Esophagus squamous epithelium (tissue), 5 donors: ENCODE measurements at regions not wholly inside any gene's neighbourhood (a gene's known extent, or its start where the extent isn't known, plus 50 kb on each side); places are given as distances from the start of the nearest gene placed in this dataset.

Experiments
- DNase-seq: peaks from one replicate; lab custom pipeline; 2025; lab: John Stamatoyannopoulos, UW
- H3K27ac ChIP-seq, 4 donors: fragments of 200-600 bp; sonication (generic); one replicate each; pipeline ENCODE4 v1.5.1; 2016 to 2019; ENCODE audit warnings: mild to moderate bottlenecking in 1 of 4
- H3K27me3 ChIP-seq, 4 donors: fragments of 200-600 bp; sonication (generic); 1 replicate in 3 of 4; 2 replicates in 1 of 4; pipeline versions ENCODE4 v1.5.1 to v1.6.0; 2017 to 2021; ENCODE audit warnings: antibody characterized with exemption in 1 of 4
- H3K36me3 ChIP-seq, 3 donors: fragments of 200-600 bp; sonication (generic); one replicate each; pipeline ENCODE4 v1.5.1; 2016 to 2019
- H3K4me1 ChIP-seq, 3 donors: fragments of 200-600 bp; sonication (generic); one replicate each; pipeline ENCODE4 v1.5.1; 2017 to 2019
- H3K4me3 ChIP-seq, 4 donors: fragments of 200-600 bp; sonication (generic); 1 replicate in 3 of 4; 2 replicates in 1 of 4; pipeline ENCODE4 v1.5.1; 2016 to 2019; ENCODE audit warnings: mild to moderate bottlenecking in 2 of 4, moderate library complexity in 1 of 4
- H3K9me3 ChIP-seq, 3 donors: fragments of 200-600 bp; sonication (generic); one replicate each; pipeline ENCODE4 v1.5.1; 2016 to 2019
- POLR2A ChIP-seq, 4 donors: fragments of 450-650 bp; IDR thresholded peaks; one replicate each; pipeline ENCODE4 v1.6.1; 2017; ENCODE audit warnings: antibody characterized with exemption in 4 of 4, mild to moderate bottlenecking in 4 of 4, moderate library complexity in 3 of 4
- WGBS, 2 donors: methylation state at CpG; one replicate each; pipeline ENCODE4 v1.1.5; 2018; 5-methylcytosine and 5-hydroxymethylcytosine counted together
- intact Hi-C: fragments of 100-400 bp; cut with DNase I; formaldehyde crosslinking; loops from one replicate; pipeline ENCODE4 v1.15.0; 2022
- TF ChIP-seq, protein P1 (sequence below), 6 experiments: fragments of 450-650 bp in 4 of 6; fragments of 200-600 bp in 2 of 6; sonication (generic) in 2 of 6; IDR thresholded peaks; one replicate each; pipeline ENCODE4 v1.5.1; 2016 to 2019; ENCODE audit warnings: antibody characterized with exemption in 6 of 6, mild to moderate bottlenecking in 4 of 6, moderate library complexity in 4 of 6
- donor health status: DM: yes; HTN: yes; CAD: no.

DNA sequence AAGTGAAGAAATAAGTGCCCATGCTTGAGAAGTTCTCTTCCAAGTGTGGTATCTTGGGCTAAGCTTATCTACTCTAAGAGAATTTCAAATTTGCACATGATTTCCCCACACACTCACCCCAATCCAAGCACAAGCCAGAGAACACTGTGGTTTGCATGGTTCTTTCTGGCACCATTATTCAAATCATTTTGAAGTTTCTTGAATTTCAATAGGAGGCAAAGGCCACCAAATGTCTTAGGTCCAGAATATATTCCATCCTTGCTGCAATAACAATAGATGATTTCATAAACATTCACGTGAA lies 359.7 kb downstream of the IRS2 start:
- no peaks in the 10 kb centered on the region for H3K27me3 ChIP-seq
- H3K4me1 ChIP-seq, result no peaks in the 10 kb centered on the region
- no peak overlapping the region for H3K4me3 ChIP-seq
- TF ChIP-seq, protein P1, sequence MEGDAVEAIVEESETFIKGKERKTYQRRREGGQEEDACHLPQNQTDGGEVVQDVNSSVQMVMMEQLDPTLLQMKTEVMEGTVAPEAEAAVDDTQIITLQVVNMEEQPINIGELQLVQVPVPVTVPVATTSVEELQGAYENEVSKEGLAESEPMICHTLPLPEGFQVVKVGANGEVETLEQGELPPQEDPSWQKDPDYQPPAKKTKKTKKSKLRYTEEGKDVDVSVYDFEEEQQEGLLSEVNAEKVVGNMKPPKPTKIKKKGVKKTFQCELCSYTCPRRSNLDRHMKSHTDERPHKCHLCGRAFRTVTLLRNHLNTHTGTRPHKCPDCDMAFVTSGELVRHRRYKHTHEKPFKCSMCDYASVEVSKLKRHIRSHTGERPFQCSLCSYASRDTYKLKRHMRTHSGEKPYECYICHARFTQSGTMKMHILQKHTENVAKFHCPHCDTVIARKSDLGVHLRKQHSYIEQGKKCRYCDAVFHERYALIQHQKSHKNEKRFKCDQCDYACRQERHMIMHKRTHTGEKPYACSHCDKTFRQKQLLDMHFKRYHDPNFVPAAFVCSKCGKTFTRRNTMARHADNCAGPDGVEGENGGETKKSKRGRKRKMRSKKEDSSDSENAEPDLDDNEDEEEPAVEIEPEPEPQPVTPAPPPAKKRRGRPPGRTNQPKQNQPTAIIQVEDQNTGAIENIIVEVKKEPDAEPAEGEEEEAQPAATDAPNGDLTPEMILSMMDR (IDR thresholded peaks at IDR 0.05), result no peak
- no peak for TF ChIP-seq POLR2A (IDR thresholded peaks at IDR 0.05)
- WGBS, 2 donors, result 93 to 100% methylated on average over 1 of the region's 1 CpG
- H3K9me3 ChIP-seq, result no peaks in the 10 kb centered on the region
- H3K27ac ChIP-seq, result no peak overlapping the region
- no peak for DNase-seq
- no peaks in the 10 kb centered on the region for H3K36me3 ChIP-seq
- intact Hi-C loops, result no loop called here

DNA sequence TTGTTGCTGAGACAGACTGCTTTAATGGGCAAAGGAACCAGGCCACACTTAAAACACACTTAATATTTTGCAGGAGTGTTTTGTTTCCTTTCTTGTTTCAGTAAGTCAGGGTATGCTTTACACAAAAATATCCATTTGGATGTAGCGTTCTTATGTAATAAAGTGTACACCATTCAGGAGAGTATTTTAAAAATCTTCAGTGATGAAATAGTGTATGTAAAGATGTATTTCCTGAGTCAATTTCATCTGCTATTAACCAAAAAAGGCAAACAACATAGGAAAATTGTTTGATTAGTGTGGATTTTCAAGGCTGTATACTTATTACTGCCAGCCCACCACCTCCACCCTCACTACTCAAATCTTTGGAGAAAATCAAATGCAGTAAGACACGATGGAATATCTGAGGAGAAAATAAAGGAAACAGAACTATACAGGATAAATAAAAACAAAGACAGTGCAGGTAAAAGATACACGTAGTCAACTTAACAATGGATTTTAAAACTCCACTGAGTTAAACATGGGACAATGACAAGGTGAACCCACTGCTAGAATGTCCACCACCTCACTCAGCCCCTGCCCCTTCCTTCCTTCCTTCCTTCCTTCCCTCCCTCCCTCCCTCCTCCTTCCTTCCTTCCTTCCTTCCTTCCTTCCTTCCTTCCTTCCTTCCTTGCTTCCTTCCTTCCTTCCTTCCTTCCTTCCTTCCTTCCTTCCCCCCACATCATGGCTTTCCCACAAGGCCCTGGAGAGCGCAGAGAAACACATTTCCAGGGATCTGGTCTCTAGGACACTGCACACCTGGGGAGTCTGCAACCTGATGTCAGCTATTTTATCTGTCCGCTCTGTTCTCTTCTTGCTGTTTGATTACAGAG lies 360.3 kb downstream of the IRS2 start:
- H3K36me3 ChIP-seq, result no peaks in the 10 kb centered on the region
- H3K27ac ChIP-seq, result no peak overlapping the region
- no peak overlapping the region for H3K4me3 ChIP-seq
- no peaks in the 10 kb centered on the region for H3K9me3 ChIP-seq
- H3K27me3 ChIP-seq, result no peaks in the 10 kb centered on the region
- WGBS, 2 donors, result 76 to 78% methylated on average over 5 of the region's 5 CpGs
- intact Hi-C loops, result no loop called here
- H3K4me1 ChIP-seq, result no peaks in the 10 kb centered on the region
- TF ChIP-seq, protein P1 (IDR thresholded peaks at IDR 0.05), result no peak
- TF ChIP-seq POLR2A (IDR thresholded peaks at IDR 0.05), result no peak
- DNase-seq, result no peak

DNA sequence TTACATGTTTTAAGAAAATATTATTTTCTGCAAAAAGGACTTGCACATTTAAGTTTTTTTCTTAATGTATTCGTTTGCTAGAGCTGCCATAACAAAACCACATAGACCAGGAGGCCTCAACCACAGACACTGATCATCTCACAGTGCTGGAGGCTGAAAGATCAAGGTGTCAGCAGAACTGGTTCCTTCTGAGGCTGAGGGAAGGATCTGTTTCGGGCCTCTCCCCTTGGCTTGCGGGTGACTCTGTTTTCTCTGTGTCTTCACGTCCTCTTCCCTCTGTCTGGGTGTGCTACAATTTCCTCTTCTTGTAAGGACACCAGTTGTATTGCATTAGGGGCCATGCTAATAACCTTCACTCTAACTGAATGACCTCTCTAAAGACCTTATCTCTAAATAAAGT lies 364.2 kb downstream of the IRS2 start:
- H3K4me3 ChIP-seq, result no peak overlapping the region
- no peak overlapping the region for H3K27ac ChIP-seq
- no peak for TF ChIP-seq POLR2A (IDR thresholded peaks at IDR 0.05)
- intact Hi-C loops, result no loop called here
- H3K27me3 ChIP-seq, result no peaks in the 10 kb centered on the region
- H3K9me3 ChIP-seq, result no peaks in the 10 kb centered on the region
- WGBS, 2 donors, result 62 to 65% methylated on average over 4 of the region's 4 CpGs
- H3K36me3 ChIP-seq, result no peaks in the 10 kb centered on the region
- DNase-seq, result no peak
- H3K4me1 ChIP-seq, result no peaks in the 10 kb centered on the region

DNA sequence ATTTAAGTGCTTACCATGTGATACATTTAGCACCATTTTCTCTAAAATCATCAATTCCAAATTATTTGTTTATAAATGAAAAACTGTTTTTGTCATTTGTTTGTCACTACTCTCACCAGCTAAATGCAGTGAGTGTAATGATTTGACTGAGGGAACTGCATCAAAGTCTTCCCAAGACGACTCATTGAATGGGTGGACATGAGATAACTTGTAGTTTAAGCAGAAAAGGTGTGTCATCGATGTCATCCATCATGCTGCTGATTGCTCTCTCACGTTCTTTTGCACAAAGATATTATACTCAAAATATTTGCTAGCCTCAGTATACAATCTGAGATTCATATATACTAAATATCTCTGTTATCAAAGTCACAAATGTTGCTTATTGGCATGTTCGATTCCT lies 366.5 kb downstream of the IRS2 start:
- WGBS, 2 donors, result 42 to 51% methylated on average over 4 of the region's 4 CpGs

DNA sequence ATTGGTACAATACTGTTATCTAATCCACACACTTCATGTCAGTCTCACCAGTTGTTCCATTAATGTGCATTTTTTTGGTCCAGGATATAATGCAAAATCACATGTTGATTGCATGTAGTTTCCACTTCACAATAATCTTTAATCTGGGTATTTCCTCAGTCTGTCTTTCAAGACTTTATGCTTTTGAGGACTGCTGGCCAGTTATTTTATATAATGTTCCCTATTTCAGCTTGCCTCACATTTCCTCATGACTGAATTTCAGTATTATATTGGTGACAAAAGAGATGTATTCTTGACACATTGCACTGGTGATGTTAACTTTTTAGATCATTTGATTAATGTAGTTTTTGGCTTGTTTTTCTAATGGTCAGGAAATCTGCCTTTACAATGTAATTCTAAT lies 368.3 kb downstream of the IRS2 start:
- intact Hi-C loops, result no loop called here

More for the DNA sequence above, 366.5 kb downstream of the IRS2 start:
- Histone ChIP-seq H3K36me3 (no peaks in the 10 kb centered on the region), H3K27me3 (no peaks in the 10 kb centered on the region), H3K4me1 (no peaks in the 10 kb centered on the region), H3K4me3 (no peak overlapping the region), H3K9me3 (no peaks in the 10 kb centered on the region), H3K27ac (no peak overlapping the region)
- TF ChIP-seq, protein P1 (IDR thresholded peaks at IDR 0.05), result no peak
- no peak for TF ChIP-seq POLR2A (IDR thresholded peaks at IDR 0.05)
- no peak for DNase-seq
- intact Hi-C loops, result no loop called here

More for the DNA sequence above, 368.3 kb downstream of the IRS2 start:
- Histone ChIP-seq H3K27me3 (no peaks in the 10 kb centered on the region), H3K4me1 (no peaks in the 10 kb centered on the region), H3K27ac (no peak overlapping the region), H3K36me3 (no peaks in the 10 kb centered on the region), H3K9me3 (no peaks in the 10 kb centered on the region), H3K4me3 (no peak overlapping the region)
- DNase-seq, result no peak
- no peak for TF ChIP-seq POLR2A (IDR thresholded peaks at IDR 0.05)
- TF ChIP-seq, protein P1 (IDR thresholded peaks at IDR 0.05), result no peak
